WTC11 (cell line): ENCODE measurements at regions not wholly inside any gene's neighbourhood (a gene's known extent, or its start where the extent isn't known, plus 50 kb on each side); places are given as distances from the start of the nearest gene placed in this dataset.

Source experiments
- ATAC-seq: fragments of 200-7000 bp; cut with Tn5 transposase; 2 replicates; pipeline ENCODE4 v1.10.0; 2021; ENCODE audit warnings: mild to moderate bottlenecking, moderate library complexity
- CTCF ChIA-PET: fragments of 300-600 bp; sonication (Branson Sonifier 250); formaldehyde crosslinking; loops from one replicate; lab custom pipeline; 2021; ENCODE audit warnings: antibody characterized with exemption; lab: Charles Lee
- POLR2A ChIA-PET: fragments of 350-600 bp; sonication (Branson Sonifier 250); formaldehyde crosslinking; loops from one replicate; lab custom pipeline; 2021; ENCODE audit warnings: antibody characterized with exemption; lab: Charles Lee
- DNase-seq: peaks from one replicate; pipeline ENCODE4 v3.0.0; 2021; ENCODE audit warnings: low spot score
- H3K27ac Mint-ChIP-seq: 2 replicates; pipeline ENCODE4 v1.8.0; 2021; ENCODE audit warnings: mixed read lengths
- H3K27me3 Mint-ChIP-seq: 2 replicates; pipeline ENCODE4 v1.8.0; 2021; ENCODE audit warnings: low read depth, mild to moderate bottlenecking, moderate library complexity, mixed read lengths
- H3K36me3 Mint-ChIP-seq: 2 replicates; pipeline ENCODE4 v1.8.0; 2021; ENCODE audit warnings: mixed read lengths
- H3K4me1 Mint-ChIP-seq: 2 replicates; pipeline ENCODE4 v1.8.0; 2022; ENCODE audit warnings: mixed read lengths
- H3K4me3 Mint-ChIP-seq: 2 replicates; pipeline ENCODE4 v1.8.0; 2021; ENCODE audit warnings: mild to moderate bottlenecking, moderate library complexity, mixed read lengths
- H3K9me3 Mint-ChIP-seq: 2 replicates; pipeline ENCODE4 v1.8.0; 2021; ENCODE audit warnings: mixed read lengths
- AFF4 ChIP-seq: sonication (generic); formaldehyde crosslinking; IDR thresholded peaks from 2 replicates; pipeline ENCODE4 v1.8.1; 2023; ENCODE audit warnings: mild to moderate bottlenecking, missing genetic modification reagents, borderline replicate concordance
- E2F4 ChIP-seq: sonication (generic); formaldehyde crosslinking; IDR thresholded peaks from 2 replicates; pipeline ENCODE4 v1.8.1; 2022; ENCODE audit warnings: low read depth, mild to moderate bottlenecking, moderate library complexity, missing genetic modification reagents, borderline replicate concordance
- ELF4 ChIP-seq: sonication (generic); formaldehyde crosslinking; IDR thresholded peaks from 2 replicates; pipeline ENCODE4 v1.8.1; 2022; ENCODE audit warnings: low read depth, mild to moderate bottlenecking, moderate library complexity, missing genetic modification reagents
- ETV6 ChIP-seq: sonication (generic); formaldehyde crosslinking; IDR thresholded peaks from 2 replicates; pipeline ENCODE4 v1.8.1; 2022; ENCODE audit warnings: mild to moderate bottlenecking, missing genetic modification reagents
- GABPB1 ChIP-seq: sonication (generic); formaldehyde crosslinking; IDR thresholded peaks from 2 replicates; pipeline ENCODE4 v1.8.1; 2023; ENCODE audit warnings: mild to moderate bottlenecking, missing genetic modification reagents
- NFE2L1 ChIP-seq: sonication (generic); formaldehyde crosslinking; IDR thresholded peaks from 2 replicates; pipeline ENCODE4 v1.8.1; 2023; ENCODE audit warnings: missing genetic modification reagents
- NR1H2 ChIP-seq: sonication (generic); formaldehyde crosslinking; IDR thresholded peaks from 2 replicates; pipeline ENCODE4 v1.9.0; 2021; ENCODE audit warnings: mild to moderate bottlenecking, moderate library complexity, missing genetic modification reagents
- NR2C2 ChIP-seq: sonication (generic); formaldehyde crosslinking; IDR thresholded peaks from 2 replicates; pipeline ENCODE4 v1.8.0; 2022; ENCODE audit warnings: mild to moderate bottlenecking, missing genetic modification reagents
- PRRX2 ChIP-seq: fragments of 250-450 bp; sonication (Bioruptor Pico); IDR thresholded peaks from 2 replicates; pipeline ENCODE4 v1.8.0; 2021; ENCODE audit warnings: mild to moderate bottlenecking
- RELA ChIP-seq: sonication (generic); formaldehyde crosslinking; IDR thresholded peaks from 2 replicates; pipeline ENCODE4 v1.8.1; 2022; ENCODE audit warnings: missing genetic modification reagents, mild to moderate bottlenecking, borderline replicate concordance
- SOX15 ChIP-seq: fragments of 250-450 bp; sonication (Bioruptor Pico); IDR thresholded peaks from 2 replicates; pipeline ENCODE4 v1.9.0; 2021; ENCODE audit warnings: mild to moderate bottlenecking
- TCF7 ChIP-seq: sonication (generic); formaldehyde crosslinking; IDR thresholded peaks from 2 replicates; pipeline ENCODE4 v1.8.0; 2022; ENCODE audit warnings: mild to moderate bottlenecking, low read depth, missing genetic modification reagents, moderate library complexity
- TEAD1 ChIP-seq: sonication (generic); formaldehyde crosslinking; IDR thresholded peaks from 2 replicates; pipeline ENCODE4 v1.8.0; 2022; ENCODE audit warnings: mild to moderate bottlenecking, missing genetic modification reagents
- USF1 ChIP-seq: sonication (generic); formaldehyde crosslinking; IDR thresholded peaks from 2 replicates; pipeline ENCODE4 v1.8.0; 2022; ENCODE audit warnings: mild to moderate bottlenecking, missing genetic modification reagents
- ZNF138 ChIP-seq: sonication (generic); formaldehyde crosslinking; conservative IDR thresholded peaks from 2 replicates; pipeline ENCODE4 v1.8.1; 2022; ENCODE audit warnings: mild to moderate bottlenecking, moderate library complexity, missing genetic modification reagents
- ZNF317 ChIP-seq: sonication (generic); formaldehyde crosslinking; IDR thresholded peaks from 2 replicates; pipeline ENCODE4 v1.8.1; 2023; ENCODE audit warnings: low read depth, mild to moderate bottlenecking, moderate library complexity, missing genetic modification reagents, borderline replicate concordance

- no peak for TF ChIP-seq E2F4 (CRISPR knock-in tag)
- TF ChIP-seq TCF7: no peak
Observed at GRCh38 chr4:23660865-23661264, 229.0 kb downstream of the PPARGC1A start (continued).

GRCh38 chr4:23654791-23655190 is 235.1 kb downstream of the PPARGC1A start:
- Mint-ChIP-seq H3K9me3 (peaks cover 15% of the 10 kb centered on the region), H3K27ac (no peak overlapping the region), H3K36me3 (peaks cover 4% of the 10 kb centered on the region), H3K4me1 (no peaks in the 10 kb centered on the region), H3K4me3 (no peak overlapping the region), H3K27me3 (no peaks in the 10 kb centered on the region)
- POLR2A ChIA-PET: no interaction called here
- ATAC-seq: no peak
- CTCF ChIA-PET: no interaction called here
- TF ChIP-seq ZNF138 (CRISPR knock-in tag): no peak
- TF ChIP-seq ZNF317: no peak
- TF ChIP-seq ETV6: no peak
- no peak for DNase-seq

GRCh38 chr4:23648854-23649596 is 240.8 kb downstream of the PPARGC1A start:
- ATAC-seq (no peak), DNase-seq (no peak)
- peaks cover 24% of the 10 kb centered on the region for H3K36me3 Mint-ChIP-seq
- ChIA-PET POLR2A (no interaction called here), CTCF (no interaction called here)
- peaks cover 2% of the 10 kb centered on the region; the same call in 1 of the 2 replicates for H3K27me3 Mint-ChIP-seq
- no peaks in the 10 kb centered on the region for H3K4me1 Mint-ChIP-seq
- H3K27ac Mint-ChIP-seq: no peak overlapping the region
- no peak overlapping the region for H3K4me3 Mint-ChIP-seq
- H3K9me3 Mint-ChIP-seq: peaks cover 24% of the 10 kb centered on the region
- TF ChIP-seq ELF4 (CRISPR knock-in tag): no peak
- no peak for TF ChIP-seq PRRX2

GRCh38 chr4:23635468-23635867 is 254.4 kb downstream of the PPARGC1A start:
- DNase-seq: no peak
- H3K4me1 Mint-ChIP-seq: peaks cover 14% of the 10 kb centered on the region
- H3K27me3 Mint-ChIP-seq: no peaks in the 10 kb centered on the region
- no peak for TF ChIP-seq SOX15 (CRISPR knock-in tag)
- TF ChIP-seq NFE2L1 (CRISPR knock-in tag): no peak
- no peak for TF ChIP-seq RELA (CRISPR knock-in tag)
- TF ChIP-seq TEAD1 (CRISPR knock-in tag): no peak
- TF ChIP-seq TCF7: no peak
- TF ChIP-seq GABPB1 (CRISPR knock-in tag): no peak
- no peak for TF ChIP-seq USF1 (CRISPR knock-in tag)
- no peak for TF ChIP-seq NR2C2 (CRISPR knock-in tag)
- TF ChIP-seq AFF4 (CRISPR knock-in tag): no peak
- TF ChIP-seq NR1H2 (CRISPR knock-in tag): no peak
- no peaks in the 10 kb centered on the region for H3K9me3 Mint-ChIP-seq
- no peak overlapping the region for H3K4me3 Mint-ChIP-seq
- CTCF ChIA-PET: no interaction called here
- ATAC-seq: no peak
- no peak overlapping the region for H3K27ac Mint-ChIP-seq
- no peaks in the 10 kb centered on the region for H3K36me3 Mint-ChIP-seq
- POLR2A ChIA-PET: no interaction called here
